GM18870 (cell line): ENCODE measurements at regions not wholly inside any gene's neighbourhood (a gene's known extent, or its start where the extent isn't known, plus 50 kb on each side); places are given as distances from the start of the nearest gene placed in this dataset.

ENCODE experiments used
- ATAC-seq: cut with Tn5 transposase; IDR thresholded peaks from one replicate; pipeline ENCODE4 v1.9.1; 2021; ENCODE audit warnings: moderate library complexity; ENCODE audit not compliant: unreplicated experiment

DNA sequence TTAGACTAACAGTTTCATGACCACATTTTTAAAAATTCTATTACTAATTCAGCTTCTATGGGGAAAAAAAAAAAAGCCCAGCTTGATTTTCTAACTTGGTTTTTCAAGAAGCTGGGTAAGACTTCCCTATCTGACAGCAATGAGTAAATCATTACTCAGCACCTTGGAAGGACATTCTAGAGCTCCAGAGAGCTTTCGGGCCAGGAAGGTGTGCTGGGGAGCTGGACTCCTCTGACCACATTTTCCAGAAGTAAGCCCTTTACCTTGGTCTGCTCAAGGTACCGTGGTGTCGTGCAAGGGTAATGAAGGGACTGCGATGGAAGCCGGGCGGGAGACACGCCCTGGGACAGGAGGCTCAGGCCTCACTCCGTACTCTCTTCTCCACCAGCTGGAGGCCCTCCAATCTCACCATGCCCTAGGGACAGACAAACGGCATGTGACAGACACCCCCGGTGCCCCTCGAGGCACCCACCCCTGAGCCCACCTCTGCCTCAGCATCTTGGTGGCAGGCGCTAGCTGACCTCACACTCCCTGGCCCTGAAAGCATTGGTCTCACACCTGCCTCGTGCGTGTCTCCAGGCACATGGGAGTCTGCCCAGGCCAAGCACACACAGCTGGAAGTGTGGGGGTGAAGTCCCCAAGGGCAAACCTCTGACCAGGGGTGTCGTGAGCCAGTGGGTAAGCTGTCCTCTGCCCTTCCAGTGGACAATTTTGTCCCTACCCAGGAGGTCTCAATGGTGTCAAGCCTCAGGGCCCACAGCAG lies 152.1 kb downstream of the OAT start:
- ATAC-seq: no peak

DNA sequence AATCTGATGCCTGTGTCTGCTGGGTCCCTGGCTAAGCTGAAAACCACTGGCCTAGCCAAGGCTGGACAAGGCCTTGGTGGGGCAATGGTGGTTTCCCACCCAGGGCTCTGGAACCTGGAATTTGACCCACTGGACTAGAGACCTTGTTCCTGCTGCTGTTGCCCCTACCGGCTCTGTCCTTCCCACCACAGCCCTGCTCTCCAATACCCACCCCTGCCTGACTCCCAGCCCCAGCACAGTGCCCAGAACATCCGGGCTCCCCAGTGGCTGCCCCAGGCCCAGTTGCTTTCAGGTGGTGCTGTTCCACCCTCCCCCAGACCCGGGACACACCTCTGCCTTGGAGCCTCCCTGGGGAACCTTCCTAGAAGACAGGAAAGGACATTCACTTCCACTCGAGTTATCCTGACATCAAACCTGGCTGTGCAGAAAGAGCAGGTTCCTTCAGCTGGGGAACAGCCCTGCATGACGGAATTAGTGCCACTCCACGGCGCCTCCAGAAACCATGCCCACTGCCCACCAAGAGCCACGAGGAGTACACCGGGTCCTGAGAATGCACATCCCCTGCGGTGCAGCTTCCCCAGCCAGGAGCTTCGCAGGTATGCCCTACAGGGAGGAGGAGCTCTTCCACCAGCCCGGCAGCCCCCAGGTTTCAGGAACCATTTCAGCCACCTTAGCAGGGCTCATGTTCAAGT lies 152.8 kb downstream of the OAT start:
- no peak for ATAC-seq

DNA sequence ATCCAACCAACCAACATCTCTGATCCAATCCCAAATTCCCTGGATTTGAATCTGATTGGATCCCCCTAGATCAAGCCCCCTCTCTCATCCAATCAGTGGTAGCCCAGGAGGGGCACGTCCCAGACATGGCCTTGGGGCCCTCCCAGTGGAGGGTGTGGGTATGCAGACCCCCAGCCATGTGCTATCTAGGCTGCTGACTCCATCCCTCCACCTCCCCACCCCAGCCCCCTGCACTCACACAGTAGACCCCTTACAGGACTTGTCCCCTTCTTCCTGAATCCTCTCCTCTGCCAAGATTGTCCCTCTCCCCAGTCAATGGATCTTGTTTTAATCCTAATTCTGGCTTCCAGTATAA lies 153.4 kb downstream of the OAT start:
- ATAC-seq: no peak

DNA sequence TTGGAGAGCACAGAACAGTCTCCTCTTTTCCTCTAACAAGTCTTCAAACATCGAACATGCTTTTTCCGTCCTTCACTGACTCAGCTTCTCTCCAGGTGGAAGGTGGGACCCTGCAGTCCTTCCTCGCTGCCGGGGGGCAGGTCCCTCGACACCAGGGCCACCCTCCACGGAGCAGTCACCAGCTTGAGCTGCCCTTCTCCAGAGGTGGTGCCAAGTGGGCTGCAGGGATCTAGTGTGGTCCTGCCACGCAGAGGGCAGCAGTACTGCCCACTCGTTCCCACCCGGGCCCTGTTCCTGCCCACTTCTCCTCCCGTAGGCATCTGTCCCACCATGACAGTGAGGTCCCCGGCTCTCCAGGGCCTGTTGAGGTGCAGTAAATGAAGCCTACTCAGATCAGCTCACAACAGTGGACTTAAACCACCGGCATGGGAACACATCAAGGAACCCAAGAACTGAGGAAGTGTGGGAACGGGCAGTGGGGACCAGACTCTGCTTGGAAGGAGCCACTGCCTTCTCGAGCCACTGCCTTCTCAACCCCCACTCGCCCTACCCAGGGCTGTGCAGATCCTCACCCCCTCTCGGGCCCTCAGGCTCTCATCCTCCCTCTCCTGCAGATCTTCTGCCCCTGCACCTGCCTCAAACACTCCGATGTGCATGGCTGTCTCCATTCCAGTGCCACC lies 153.9 kb downstream of the OAT start:
- no peak for ATAC-seq

DNA sequence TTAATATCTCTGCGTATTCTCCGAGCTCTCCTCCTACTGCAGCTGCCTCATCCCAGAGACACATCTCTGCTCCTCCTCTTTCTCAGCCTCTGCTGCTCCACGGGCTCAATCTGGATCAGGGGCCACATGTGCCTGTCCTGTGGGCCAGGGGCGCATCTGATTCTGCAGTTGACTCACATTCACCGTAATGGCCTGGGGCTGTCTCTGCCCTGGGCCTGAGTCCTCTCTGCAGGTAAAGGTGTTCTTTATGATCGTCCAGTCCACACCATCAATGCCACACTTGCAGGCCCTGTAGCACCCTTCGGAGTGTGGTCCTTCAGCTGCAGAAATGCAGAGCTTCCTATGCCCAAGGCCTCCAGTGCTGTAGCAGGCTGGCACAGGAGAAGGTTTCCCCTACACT lies 154.5 kb downstream of the OAT start:
- no peak for ATAC-seq

DNA sequence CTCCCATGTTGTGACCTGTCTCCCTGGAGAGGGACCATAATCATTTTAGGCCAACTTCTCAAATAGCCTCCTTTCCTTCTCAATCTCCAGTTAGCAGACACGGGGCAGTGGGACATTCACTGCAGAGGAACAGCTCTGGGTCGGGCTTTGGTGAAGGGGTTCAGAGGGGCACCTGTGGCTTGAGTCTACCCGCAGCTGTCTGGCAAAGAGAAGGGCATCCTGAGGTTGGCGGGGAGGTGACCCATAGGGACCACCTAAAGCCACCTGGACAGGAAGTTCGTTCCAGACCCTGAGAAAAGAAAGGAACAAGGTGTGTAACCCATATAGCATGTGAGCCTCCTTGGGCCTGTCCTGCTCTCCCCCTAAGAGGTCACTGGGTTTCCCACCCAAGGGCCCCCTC lies 155.0 kb downstream of the OAT start:
- no peak for ATAC-seq

DNA sequence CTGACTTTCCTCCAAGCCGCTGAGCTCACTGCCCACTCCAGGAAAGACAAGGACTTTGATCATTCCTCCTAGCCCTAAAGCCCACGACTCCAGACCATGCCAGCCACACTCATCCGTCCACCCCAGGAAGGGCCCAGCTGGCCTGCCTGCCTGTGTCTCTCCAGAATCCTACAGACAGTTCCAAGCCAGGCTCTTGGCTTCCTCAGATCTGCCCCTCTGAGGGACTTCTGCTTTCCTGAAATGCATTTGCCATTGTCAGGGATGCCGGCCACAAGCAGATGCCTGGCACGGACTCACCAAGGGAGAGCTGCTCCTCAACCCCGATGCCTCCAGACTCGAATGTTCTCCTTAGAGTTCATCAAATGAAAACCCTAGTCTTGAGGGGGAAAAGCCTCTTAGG lies 155.8 kb downstream of the OAT start:
- no peak for ATAC-seq

DNA sequence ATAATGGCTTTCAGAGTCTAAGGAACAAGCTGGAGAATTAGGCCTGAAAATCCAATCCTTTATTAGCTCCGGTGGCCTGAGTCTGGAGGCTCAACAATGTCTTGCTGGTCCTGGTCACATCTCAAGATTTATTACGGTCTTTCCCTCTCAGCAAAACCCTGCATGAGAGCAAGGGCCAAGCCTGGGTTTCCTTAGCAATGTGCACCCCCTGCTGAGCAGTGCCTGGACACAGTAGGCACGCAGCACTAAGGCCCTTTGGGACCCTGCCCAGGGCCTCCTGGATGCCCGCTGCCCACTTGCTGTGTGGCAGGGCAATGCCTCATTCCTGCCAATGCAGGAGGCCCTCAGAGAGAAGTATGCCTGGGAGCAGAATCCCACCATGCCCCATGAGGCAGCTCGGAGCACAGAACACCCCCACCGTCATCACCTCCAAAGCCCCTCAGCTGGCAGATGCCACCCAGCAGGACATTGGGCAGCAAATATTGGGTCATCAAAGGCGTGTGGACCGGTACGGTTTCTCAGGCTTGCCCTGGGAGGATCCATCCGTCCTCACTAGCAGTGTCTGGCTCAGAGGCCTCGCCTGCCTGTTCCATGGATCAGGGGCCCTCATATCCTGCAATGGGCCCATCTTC lies 156.4 kb downstream of the OAT start:
- no peak for ATAC-seq

DNA sequence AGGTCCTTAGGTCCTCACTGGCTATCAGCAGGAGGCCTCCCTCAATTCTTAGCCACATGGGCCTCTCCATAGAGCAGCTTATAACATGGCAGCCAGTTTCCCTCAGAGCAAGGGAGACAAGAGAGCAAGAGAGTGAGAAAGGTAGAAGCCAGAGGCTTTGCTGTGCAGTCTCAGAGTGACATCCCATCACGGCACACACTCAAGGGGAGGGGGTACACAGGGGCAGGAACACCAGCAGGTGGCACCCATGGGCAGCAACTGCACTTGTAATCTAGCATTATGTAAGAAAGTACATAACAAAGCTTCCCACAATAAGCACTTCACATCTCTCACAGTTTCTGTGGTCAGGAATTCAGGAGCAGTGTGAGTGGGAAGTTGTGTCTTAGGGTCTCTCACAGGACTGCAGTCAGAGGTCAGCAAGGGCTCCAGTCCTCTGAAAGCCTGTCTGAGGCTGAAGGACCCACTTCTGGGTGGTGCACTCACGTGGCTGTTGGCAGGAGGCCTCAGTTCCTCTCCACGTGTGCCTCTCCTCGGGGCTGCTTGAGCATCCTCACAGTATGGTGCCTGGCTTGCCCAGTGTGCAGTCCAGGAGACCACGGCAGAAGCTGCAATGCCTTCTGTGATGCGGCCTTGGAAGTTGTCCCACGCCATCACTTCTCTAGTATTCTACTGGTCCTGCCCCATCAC lies 159.4 kb downstream of the OAT start:
- no peak for ATAC-seq

DNA sequence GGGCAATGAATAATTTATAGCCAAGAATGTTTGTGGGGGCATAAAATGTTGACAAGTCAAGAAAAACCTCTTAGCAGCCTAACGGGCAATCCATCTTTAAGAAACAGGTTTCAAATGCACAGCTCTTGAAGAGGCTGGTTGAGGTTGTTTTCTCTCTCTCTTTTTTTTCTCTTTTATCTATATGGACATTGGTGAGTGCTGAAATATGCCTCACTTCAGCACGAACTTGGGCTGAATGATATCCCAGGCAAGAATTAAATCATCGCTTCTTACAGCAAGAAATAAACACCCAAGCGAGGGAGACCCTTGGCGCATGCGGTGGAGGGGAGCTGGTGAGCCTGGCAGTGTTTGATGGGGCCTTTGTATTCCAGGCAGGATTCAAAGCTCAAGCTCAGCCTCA lies 160.9 kb downstream of the OAT start:
- ATAC-seq: no peak

DNA sequence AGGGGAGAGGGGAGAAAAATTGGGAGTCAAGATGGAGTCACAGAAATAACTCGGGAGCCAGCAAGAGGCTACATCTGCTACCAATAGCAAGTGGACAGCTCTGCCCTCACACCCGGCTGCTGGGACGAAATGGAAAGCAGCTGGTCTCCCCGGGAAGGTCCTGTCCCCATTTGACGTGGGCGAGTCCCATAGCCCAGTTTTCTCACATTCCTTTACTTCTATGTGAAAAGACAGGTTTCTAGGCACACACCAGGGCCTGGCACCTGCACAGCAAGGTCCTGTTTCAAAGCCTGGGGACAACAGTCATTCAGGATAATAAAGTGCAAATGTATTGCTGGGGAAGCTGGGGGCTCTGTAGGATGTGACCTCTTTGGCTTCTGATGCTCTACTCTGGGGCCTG lies 162.6 kb downstream of the OAT start:
- no peak for ATAC-seq

DNA sequence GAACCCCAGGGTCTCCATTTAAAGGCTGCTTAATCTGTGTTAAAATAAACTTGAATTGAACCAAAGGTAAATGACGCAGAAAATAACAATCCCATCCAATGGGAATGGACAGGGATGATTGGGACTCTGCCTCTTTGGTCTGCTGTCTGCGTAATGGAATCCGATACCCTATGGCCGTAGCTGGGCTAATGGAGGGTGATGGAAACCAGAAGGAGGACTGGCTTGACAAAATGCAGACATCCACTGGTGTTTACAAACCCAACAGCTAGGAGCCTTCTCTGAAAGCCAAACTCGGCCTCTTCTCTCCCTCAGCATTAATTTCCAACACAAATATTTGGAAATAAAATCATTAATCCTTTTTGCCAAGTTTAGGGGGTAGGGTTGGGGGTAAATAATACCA lies 162.2 kb upstream of the CHST15 start:
- ATAC-seq: no peak

DNA sequence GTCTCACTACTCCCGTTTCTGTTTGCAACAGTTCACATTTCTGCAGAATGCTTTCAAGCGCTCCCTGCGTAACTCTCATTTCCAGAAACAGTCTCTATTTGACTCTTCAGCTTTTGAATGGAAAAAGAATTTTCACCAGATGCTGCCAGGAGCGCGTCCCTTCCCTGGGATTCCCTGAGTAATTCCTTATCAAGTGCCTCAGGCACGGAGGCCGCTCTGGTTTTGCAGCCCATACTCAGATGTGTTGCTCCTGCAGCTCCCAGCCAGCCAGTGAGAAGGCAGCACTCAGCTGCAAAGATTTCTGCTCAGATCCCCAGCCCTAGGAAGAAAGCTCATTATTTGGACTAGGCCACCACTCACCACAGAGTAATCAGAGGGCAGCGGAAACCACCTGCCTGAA lies 161.1 kb upstream of the CHST15 start:
- no peak for ATAC-seq

DNA sequence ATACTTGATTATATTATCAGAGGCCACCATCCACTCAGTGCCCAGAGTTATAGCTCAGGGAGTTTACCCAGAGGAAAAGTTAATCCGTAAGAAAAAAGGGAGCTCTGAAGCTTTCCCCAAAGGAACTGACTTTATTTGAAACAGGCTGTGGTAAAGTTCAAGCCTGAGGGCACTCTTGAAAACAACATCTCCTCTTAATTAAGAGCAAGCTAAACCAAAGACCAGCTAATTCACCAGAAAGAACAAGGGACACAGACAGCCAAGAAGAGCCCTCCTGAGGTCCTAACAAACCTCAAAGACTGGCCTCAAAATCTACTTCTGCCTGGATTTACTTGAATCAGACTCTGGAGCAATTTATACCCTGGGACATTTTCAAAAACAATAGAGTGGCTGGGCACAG lies 159.6 kb upstream of the CHST15 start:
- ATAC-seq: no peak

DNA sequence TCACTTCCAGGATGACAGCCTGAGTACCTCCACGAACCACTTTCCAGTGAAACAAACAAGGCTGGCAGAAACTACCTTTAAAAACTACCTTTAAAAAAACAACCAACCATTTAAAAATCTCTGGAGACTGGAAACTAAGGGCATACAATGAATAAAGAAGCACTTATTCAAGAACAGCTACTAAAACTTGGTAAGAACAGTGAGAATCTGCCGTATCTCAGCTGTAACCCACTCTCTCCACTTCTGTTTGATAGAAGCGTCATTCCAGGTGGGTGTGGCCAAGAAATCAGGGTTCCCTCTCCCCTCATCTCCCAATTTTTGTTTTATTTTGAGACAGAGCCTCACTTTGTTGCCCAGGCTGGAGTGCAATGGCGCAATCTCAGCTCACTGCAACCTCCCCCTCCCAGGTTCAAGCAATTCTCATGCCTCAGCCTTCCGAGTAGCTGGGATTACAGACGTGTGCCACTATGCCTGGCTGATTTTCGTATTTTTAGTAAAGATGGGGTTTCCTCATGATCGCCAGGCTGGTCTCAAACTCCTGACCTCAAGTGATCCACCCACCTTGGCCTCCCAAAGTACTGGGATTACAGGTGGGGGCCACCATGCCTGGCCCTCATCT lies 158.8 kb upstream of the CHST15 start:
- no peak for ATAC-seq

DNA sequence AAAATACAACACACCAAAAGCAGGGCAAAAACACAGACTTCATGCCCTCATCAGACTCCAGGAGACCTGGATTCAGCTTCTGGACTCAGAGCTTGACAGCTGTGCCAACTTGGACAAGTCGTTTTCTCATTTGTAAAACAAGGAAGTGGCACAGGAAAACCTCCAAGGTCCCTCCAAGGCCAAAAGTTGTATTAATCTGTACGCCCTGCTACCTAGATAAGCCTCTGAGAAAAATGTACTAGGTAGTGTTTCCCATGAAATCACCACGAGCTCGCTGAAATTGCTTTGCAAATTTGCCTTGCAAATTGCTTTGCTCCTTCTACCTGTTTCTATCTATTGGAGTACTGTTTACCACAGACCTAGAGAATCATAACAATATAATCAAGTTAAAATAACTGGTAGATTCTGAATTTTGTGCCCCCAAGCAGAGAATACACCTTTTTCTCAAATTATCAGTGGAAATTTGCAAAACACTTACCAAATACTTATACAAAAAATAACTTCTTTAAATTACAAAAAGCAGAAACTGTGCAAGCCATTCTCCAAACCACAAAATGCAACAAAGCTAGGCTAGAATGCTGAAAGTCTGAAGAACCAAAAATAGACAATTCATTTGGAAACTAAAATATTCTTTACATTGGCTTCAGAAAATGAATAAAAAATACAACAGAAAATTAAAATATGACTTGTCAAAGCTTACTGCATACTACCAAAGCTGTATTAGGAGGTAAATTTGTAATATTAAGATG lies 158.1 kb upstream of the CHST15 start:
- no peak for ATAC-seq

DNA sequence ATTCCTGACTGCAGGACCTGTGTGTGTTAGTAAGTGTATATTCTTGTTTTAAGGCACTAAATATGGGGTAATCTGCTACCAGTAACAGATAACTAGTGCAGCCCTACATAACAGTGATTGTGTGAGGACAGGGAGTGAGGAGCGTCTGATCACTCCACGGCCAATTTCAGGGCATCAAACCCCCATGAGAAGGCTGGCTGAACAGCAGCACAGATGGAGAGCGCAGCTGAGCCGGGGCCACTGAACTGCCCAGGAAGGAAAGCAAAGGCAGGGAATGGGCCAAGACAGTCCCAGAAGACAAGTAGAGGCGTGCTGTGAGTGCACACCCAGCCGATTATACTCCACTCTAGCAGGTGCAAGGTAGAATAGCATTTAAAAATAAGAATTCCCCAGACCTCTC lies 157.1 kb upstream of the CHST15 start:
- no peak for ATAC-seq

DNA sequence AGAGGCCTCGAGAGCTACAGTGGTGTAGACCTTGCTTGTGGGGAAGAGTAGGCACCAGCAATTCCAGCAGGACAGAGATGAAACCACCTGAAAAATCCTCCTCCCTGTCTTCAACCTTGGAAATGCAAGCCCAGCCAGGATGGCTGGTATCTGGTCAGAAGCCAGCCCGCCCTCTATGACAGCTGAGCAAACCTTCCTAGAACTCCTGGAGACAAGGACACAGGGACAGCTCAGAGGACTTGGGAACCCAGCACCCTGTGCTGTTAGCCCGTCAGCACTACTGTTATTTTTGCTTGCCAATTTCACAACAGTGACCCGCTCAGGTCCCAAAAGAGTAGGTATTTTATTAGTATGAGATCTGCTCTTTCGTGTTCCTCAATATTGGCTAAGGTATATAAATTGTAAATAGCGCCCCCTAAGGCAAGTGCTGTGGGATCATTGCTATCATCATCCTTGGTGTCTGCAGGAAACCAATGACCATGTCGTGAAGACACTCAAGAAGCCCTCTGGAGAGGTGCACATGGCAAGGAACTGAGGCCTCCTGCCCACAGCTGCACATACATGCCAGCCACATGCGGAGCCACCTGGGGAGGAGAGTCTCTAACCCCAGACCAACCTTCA lies 156.5 kb upstream of the CHST15 start:
- no peak for ATAC-seq

DNA sequence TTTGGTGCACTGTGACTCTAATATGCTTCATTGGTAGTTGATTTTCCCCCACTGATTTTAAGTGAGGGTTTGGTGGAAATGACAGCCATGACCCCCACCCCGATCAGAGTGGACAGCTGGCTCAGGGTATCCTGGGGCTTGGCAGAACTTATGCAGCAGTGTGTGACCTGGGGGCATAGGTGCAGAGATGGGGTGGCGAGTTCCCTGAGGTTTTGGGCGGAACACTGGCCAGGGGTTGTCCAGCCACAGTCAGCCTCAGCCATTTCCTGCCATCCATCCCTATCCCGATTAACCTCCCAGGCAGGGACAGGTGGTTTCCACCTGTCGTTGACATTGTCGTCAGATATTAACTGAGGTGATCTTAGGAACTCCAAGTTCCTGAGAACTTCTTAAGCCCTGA lies 155.8 kb upstream of the CHST15 start:
- ATAC-seq: no peak
